Left cardiac atrium (tissue), 4 donors: ENCODE measurements at regions not wholly inside any gene's neighbourhood (a gene's known extent, or its start where the extent isn't known, plus 50 kb on each side); places are given as distances from the start of the nearest gene placed in this dataset.

Experiments
- ATAC-seq, 2 donors: fragments of 200-7000 bp; cut with Tn5 transposase; one replicate each; pipeline ENCODE4 v1.9.1; 2020; ENCODE audit warnings: mild to moderate bottlenecking in 2 of 2, moderate library complexity in 2 of 2
- DNase-seq: peaks from one replicate; pipeline ENCODE4 v3.0.0-alpha.2; 2020
- intact Hi-C, 2 donors: fragments of 100-400 bp; cut with DNase I; formaldehyde crosslinking; loops; one replicate each; pipeline versions ENCODE4 v1.14.1 to v1.15.1; 2022 to 2023
- donor health status: DM: no; HTN: yes; CAD: no.
- donor health status: DM: no; HTN: yes; CAD: no; lungs with severe emphysema.
- donor health status: DM: yes; HTN: yes; CAD: no.
- donor health status: Dilated cardiomyopathy.

DNA sequence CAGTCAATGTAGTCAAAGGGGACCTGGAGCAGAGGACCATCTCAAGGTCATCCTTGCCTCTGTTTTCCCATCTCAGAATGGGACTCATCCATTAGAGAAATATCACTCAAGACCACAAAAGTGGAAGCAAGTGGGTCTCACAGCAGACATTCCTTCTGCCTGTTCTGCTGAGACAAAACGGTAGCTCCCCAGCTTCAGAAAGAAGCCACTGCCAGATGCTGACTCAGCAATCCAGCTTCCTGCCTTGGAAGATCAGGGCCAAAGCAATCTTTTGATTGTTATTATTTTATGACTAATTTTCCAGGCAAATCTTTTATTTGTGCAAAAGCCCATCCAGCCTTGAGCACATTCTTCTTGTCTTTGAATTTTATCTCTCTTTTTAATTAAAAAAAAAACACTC is 86.8 kb downstream of the CCT6B start:
- intact Hi-C loops = no loop called here
- ATAC-seq = no peak
- no peak for DNase-seq

DNA sequence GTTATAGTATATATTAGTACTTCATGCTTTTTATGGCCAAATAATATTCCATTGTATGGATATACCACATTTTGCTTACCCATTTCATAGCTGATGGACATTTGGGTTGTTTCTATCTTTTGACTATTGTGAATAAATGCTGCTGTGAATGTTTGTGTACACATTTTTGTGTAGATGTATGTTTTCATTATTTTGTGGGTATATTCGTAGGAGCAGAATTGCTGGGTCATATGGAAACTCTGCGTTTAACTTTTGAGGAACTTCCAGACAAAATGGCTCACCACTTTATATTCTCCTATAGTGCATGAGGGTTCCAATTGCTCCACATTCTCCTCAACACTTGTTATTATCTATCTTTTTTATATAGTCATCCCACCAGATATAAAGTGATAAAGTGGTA is 88.6 kb downstream of the CCT6B start:
- DNase-seq = no peak
- no peak for ATAC-seq
- intact Hi-C loops = no loop called here

DNA sequence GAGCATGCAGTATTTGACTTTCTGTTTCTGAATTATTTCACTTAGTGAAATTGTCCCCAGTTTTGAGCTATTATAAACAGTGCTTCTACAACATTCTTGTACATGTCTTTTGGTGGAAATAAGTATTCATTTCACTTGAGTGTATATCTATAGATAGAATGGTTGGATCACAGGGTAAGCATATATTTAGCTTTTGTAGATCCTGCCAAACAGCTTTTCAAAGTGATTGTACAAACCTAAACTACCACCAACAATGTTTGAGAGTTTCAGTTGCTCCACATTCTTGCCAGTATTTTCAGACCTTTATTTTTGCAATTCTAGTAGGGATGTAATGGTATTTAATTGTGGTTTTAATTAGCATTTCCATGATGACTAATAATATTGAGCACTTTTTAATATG is 91.6 kb downstream of the CCT6B start:
- DNase-seq (no peak), ATAC-seq (no peak)
- intact Hi-C loops = no loop called here

DNA sequence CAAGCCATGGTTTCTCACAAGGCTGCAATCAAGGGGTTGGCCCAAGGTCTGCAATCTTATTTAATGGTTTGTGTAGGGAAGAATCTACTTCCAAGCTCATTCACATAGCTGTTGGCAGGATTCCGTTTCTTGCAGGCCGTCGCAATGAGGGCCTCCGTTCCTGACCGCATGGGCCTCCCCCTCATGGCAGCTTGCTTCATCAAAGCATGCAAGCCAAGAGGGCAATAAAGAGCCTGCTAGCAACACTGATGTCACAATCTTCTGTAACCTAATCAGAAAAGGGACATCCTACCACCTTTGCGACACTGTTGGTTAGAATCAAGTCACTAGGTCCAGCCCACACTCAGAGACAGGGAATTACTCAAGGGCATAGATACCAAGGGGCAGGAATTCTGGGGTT is 95.5 kb downstream of the CCT6B start:
- intact Hi-C loops = no loop called here
- DNase-seq (no peak), ATAC-seq (peak in 1 of 2 donors; percentile 55)

DNA sequence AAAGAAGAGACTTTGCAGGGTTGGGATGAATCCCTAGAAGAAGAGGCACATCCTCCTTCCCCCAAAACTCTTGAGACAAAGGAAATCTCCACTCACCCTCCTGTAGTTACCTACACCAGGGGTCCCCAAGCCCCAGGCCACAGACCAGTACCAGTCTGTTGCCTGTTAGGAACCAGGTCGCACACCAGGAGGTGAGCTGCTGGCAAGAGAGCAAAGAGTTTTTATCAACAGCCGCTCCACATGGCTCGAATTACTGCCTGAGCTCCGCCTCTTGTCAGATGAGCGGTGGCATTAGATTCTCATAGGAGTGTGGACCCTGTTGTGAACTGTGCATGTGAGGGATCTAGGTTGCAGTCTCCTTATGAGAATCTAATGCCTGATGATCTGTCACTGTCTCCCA is 98.9 kb downstream of the CCT6B start:
- intact Hi-C loops = no loop called here
- ATAC-seq (no peak), DNase-seq (no peak)

DNA sequence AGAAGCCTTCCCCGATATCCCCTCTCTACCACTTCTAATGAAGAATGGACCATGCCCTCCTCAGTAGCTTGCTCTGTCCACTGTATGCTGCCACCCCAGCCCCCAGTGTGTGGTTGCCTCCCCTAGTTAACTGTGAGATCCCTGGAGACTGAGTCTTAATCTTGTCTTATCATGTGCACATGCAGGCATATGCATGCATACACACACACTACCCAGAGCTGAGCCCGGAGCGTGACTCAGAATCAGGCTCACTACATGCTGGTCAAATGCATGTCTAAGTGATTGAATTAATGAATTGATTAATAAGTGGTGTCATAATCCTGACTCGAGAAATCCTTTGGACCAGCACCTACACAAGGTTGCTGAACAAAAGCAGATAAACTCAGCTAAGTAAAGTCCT is 99.4 kb downstream of the CCT6B start:
- intact Hi-C loops = no loop called here
- ATAC-seq (no peak), DNase-seq (no peak)

DNA sequence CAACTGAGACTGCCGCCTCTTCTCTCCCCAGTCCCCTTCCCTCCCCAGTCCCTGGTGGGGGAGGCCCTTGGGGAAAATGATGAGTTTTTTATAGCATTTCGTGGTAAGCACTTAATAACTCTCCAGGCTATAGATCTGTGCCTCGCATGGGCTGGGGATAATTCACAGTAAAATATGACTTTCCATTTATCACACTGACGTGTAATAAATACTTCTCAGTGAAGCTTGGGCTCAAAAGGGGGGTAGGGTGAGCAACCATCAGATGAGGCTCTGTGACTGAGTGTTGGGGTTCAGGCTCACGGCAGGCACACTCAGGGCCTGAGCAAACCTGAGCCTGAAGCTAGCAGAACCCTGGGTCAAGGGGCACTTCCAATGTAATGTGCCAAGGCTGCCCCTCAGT is 101.6 kb downstream of the CCT6B start:
- intact Hi-C loops = no loop called here
- DNase-seq = no peak
- no peak for ATAC-seq

DNA sequence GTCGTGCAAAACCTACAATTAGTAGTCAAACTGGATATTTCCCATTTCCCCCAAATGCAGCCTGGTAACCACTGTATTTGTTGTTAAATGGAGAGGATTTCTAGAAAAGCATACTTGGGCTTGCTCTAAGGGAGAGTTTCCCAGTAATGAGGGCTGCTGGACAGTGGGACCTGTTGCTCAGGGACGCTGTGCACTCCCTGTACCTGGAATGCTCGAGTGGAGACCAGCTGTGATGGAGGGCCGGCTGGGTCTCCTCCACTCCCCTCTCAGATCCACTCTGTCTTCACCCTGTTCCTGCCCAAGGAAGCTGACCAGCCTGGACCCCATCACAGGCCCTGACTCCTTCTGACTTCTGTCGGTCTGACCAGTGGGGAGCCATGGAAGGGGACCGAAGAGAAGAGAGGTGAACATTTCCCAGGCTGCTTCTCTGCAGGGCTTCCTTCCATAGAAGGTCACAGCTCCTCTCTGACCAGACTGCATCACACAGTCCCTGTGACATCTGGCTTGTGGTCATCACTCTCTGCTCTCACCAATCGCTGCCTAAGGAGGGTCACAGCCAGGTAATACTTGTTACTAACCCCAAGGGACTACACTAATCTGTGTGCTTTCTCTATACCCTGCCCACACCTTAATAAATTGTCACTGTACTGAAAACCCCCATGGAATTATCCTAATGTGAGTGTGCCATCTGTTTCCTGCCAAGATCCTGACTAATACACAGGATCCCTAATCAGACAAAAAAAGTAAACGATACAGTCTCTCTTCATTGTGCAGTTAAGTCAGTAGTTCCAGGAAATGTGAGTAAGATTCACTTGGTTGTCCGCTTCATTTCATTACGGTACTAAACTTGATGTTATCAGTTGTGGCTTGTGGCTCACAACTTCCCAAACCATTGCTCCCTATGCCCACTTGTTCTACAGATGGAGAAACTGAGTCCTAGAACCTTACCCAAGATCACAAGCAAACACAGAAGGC is 102.4 kb downstream of the CCT6B start:
- intact Hi-C loops = no loop called here
- ATAC-seq (no peak), DNase-seq (no peak)

DNA sequence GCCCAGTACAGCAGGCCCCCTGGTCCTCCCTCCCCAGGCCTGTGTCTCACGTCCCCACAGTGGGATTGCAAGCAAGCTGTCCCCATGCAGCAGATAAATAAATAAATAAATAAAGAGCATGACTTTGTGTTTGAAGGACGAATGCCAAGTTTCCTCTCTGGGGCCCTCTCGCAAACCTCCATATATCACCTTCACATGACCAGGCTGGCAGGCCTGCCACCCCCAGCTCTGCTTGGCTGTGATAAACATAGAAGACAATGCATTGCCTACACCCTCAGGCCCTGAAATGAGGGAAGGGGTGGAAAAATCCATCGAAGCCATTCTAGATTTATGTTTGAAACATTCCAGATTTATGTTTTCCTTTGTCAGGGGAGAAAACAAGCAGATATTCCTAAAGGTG is 107.3 kb downstream of the CCT6B start:
- intact Hi-C loops = no loop called here
- DNase-seq = no peak
- no peak for ATAC-seq

DNA sequence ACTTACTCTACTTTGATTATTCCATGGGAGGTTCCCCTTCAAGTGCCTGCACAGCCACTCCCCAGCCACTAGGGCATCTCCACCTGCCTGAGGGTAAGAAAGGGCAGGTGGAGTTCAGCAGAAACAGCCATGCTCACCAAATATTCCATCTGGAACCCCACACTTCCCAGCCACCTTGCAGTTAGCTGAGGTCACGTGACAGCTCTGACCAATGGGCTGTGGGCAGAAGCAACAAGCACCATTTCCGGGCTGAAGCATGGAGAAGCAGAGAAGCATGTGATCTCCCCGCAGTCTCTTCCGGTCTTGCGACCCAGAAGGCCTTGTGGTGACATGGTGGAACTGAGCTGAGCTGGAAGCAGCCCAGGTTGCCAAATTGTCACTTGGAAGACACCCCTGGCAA is 108.6 kb downstream of the CCT6B start:
- no peak for DNase-seq
- no peak for ATAC-seq
- intact Hi-C loops = no loop called here

DNA sequence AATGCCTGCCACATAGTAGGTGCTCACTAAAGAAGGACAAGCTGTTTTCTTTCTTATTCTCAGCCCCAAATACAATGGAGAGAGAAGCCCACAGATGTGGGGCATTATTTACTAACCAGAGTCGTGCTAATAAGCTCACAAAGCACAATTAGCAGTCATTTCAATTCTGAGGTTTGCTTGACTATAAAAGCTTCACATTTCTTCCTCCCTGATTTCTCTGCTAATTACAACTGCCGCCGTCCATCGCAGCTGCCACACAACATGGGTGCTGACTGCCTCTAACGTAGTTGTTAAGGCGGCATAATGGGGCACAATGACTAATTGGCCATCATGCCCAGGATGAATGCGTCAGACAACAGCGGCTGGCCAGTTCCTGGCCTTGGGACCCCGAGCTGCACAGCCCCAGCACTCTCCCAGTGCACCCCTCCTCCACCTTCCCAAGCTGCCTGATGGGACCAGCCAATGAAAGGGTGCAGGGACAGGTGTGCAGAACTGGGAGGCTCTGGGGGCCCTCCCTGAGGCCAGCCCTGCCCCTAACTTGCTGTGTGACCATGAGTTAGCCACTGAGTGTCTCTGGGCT is 109.2 kb downstream of the CCT6B start:
- intact Hi-C loops = no loop called here
- DNase-seq = no peak
- no peak for ATAC-seq

DNA sequence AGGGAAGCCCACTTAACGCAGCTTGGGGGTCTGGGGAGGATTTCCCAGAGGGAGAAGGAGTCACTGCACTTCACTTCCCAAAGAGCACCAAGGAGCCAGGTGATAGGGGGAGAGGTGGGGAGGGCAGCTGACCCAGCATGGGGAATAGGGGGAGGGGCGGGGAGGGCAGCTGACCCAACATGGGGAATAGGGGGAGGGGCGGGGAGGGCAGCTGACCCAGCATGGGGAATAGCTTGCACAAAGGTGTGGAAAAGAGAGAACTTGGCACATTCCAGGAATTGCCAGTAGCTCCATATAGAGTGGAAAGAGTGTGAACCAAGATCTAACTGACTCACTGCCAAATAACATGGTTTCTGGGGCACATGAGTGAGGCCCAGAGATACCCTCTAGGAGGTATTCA is 110.3 kb downstream of the CCT6B start:
- intact Hi-C loops = no loop called here
- no peak for DNase-seq
- no peak for ATAC-seq

DNA sequence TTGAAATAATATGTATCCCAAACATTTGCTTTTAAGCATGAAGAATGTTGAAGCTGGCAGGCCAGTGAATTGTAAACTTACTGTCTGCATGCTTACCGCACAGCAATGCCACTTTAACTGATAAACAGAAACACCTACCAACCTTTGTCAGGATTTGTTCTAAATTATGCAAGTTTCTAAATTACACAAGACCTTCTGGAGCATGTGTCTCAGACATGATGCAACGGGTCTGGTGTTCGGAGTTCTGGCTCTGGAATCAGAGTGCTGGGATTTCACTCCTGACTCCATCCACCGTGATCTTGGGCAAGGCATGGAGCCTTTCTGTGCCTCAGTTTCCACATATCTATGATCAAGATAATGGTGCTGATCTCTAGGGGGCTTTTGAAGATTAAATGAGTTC is 111.2 kb downstream of the CCT6B start:
- ATAC-seq = no peak
- intact Hi-C loops = no loop called here

DNA sequence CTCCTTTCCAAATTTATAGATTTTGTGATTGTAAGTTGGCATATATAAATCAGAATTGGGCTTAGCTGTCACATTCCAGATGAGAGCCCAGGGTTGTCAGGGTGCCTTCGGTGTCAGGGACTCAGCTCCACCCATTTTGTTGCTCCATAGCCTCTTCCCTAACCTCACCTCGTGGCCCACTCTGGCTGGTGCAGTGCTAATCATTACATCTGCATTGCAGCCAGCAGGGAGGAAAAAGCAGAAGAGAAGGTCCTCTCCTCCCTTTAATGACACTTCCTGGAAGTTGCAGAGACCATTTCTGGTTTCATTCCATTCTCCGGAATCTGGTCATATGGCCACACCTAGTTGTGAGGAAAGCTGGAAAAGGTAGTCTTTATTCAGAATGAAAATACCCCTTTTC is 113.3 kb downstream of the CCT6B start:
- ATAC-seq (no peak), DNase-seq (no peak)
- intact Hi-C loops = no loop called here

More for the DNA sequence above, 111.2 kb downstream of the CCT6B start:
- no peak for DNase-seq

DNA sequence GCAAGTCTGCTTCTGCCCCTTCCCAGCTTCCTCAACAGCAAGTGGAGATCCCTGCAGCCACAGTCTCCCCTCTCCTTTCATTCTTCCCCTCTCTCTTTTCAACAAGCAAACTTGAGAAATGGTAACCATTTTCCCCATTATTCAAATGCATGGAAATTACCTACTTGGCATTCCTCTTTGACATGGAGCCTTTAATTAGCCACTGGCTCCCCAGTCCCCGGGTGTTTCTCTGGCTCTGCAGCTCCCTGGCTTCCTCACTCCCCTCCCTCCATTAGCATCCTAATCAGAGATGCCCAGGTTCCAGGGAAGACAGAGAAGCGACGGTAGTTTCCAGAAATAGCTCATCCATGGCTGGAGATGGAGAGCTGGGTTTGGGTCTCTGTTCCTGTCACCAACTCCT is 116.0 kb downstream of the CCT6B start:
- no peak for ATAC-seq
- intact Hi-C loops = no loop called here

DNA sequence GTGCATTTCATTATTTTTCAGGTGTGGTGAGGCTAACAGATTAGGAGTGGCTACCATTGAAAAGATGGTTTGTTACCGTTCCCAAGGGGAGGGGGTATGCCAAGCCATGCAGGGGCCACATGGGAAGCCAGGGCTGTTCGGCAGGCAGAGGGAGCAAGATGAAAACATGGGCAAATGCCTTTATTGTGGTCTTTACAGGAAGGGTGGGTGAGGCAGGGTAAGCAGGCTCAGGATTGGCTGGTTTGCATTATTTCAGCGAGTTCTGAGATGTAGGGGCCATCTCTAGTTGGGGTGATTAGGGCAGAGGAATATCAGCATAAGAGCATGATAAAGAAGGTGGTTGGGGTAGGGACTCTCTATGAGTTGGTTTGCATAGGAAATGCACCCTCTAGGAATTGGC is 117.6 kb downstream of the CCT6B start:
- no peak for DNase-seq
- intact Hi-C loops = no loop called here

More for the DNA sequence above, 116.0 kb downstream of the CCT6B start:
- no peak for DNase-seq

DNA sequence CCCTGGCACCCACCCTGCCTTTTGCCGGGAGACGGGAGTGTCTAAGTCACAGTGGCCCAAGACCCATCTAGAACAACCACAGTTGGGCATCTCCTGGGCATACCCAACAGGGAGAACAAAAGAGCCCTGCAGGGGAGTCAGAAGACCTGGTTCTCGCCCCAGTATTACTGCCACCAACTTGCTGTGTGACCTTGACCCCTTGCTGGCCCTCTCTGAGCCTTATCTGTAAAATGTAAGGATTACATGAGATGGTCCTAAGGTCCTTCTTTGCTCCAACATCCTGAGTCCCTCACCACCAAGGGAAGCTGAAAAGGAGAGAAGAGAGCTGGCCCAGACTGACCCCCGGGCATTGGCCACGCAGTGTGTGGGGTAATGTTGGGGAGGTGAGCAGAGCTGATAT is 119.0 kb downstream of the CCT6B start:
- ATAC-seq (no peak), DNase-seq (no peak)
- intact Hi-C loops = no loop called here

More for the DNA sequence above, 117.6 kb downstream of the CCT6B start:
- ATAC-seq = no peak

DNA sequence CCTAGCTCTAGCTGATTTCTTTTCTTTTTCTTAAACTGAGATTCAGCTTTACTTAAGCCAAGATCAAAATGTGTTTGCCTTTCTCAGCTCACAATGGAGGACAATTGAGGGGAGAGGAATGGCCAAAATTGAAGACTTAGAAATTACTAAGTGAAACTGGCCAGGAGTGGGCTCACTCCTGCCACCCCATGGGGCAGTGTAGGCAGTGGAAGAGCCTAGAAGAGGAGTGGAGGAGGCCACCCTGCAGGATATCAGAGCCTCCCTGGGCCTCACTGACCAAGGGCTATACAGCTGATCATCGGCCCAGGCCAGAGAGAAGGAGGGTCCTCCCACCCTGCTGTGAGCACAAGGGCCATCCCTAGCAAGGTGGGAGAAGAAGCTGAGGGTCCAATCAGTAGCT is 119.8 kb downstream of the CCT6B start:
- intact Hi-C loops = no loop called here
- no peak for ATAC-seq
- no peak for DNase-seq

DNA sequence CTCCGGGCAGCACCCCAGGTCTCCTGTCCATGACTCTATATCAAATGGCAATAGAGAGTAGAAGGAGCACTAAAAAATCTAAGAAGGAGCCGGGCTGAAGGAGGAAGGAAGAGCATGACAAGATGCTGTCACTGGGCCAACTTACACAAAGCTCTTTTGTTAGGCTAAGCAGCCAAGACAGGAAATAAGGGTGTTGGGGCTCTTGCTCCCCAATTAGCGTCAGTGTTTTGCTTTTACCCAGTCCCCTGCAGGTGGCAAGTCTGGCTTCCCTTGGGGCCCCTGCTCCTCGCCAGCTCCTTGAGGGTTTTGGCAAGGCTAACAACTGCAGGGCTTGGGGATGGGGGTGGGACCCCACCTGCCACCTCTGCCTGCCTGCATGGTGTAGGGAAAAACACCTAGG is 120.5 kb downstream of the CCT6B start:
- DNase-seq = no peak
- ATAC-seq = no peak
- intact Hi-C loops = no loop called here

DNA sequence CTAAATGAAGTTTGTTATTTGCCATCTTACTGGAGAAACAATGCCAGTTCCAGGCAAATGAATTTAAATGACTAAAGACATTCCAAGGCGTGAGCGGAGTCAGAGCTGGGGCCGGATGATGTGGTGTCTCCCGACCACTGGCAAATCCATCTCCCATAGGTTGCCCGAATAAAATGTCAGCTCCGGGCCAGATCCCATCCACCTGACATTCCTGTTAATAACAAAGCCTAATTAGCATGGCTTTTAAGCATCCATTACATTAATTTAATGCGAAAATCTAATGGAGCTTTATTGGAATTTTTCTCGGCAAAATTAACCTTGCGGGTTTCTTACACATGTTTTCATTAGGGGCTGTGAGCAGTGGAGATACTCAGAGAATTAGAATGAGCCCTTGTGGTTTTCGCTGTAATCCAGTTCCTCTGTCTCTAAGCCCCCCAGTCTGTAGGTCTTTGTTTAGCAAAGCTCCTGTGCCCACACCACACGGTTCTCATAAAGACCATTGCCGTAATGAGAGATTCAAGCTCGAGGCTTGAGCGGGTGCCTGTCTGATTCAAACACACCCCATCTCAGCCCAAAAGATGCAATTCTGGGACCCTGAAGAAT is 123.3 kb downstream of the CCT6B start:
- DNase-seq = no peak
- intact Hi-C loops = no loop called here
- no peak for ATAC-seq

DNA sequence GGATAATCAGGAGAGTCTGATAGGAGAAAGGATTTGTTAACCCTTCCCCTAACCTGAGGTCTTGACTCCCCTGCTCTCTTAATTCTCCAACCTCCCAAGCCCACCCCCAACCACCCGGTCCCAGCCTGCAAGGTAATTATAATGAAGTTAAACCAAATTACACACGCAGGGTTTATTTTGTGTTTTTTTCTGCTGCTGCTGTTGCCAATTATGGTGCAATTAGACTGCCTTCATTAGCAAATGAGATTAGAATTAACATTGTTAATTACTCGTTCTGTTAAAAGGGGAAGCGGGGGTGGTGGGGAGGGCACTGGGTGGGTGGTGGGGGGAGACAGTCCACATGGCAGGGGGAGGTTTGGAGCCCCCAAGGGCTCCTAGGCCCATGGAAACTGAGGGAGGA is 128.9 kb downstream of the CCT6B start:
- ATAC-seq (no peak), DNase-seq (no peak)
- intact Hi-C loops = loop anchor here in 1 of 2 donors (5.0 kb wide), 1 partner anchor 50 kb away; no protein-coding TSS in a partner anchor
